ENCODE measurements at regions not wholly inside any gene's neighbourhood (a gene's known extent, or its start where the extent isn't known, plus 50 kb on each side); places are given as distances from the start of the nearest gene placed in this dataset.

GRCh38 chr5:172588380-172588779 is 52.7 kb upstream of the NEURL1B start:
- peaks cover 15 to 53% of the 10 kb centered on the region in 2 experiments for H3K27me3 ChIP-seq (ENCODE audit: control insufficient read depth in 2 of 2, insufficient read depth in 2 of 2, low read length in 2 of 2)
- 0% methylated on average over 7 of the region's 7 CpGs for WGBS (ENCODE audit: insufficient coverage, low coverage, missing lambda C conversion rate)
- H3K9me3 ChIP-seq (replicated peaks; ENCODE audit: control insufficient read depth, insufficient read depth, low read depth, low read length): no peaks in the 10 kb centered on the region
- FAIRE-seq: no peak
- no peak overlapping the region for H3K9ac ChIP-seq (ENCODE audit: insufficient read depth in 1 of 2, low read depth in 2 of 2, low read length in 2 of 2)
- H3K36me3 ChIP-seq (ENCODE audit: control insufficient read depth, insufficient read depth, low read length): no peaks in the 10 kb centered on the region
- no peak overlapping the region for H2AFZ ChIP-seq (ENCODE audit: low read depth, low read length)
- intact Hi-C loops (cut with micrococcal nuclease): no loop called here
- TF ChIP-seq TAF7 (tag; IDR thresholded peaks at IDR 0.05) (no peak), CHD4 (IDR thresholded peaks at IDR 0.05; ENCODE audit: insufficient read depth, insufficient replicate concordance, low read depth, low read length, poor library complexity, severe bottlenecking) (no peak), SMAD4 (CRISPR knock-in tag; conservative IDR thresholded peaks at IDR 0.05) (no peak), KDM1A (IDR thresholded peaks at IDR 0.05) (no peak), STAT5A (IDR thresholded peaks at IDR 0.05; ENCODE audit: borderline replicate concordance, low read length) (no peak), MTF1 (CRISPR knock-in tag; IDR thresholded peaks at IDR 0.05; ENCODE audit: borderline replicate concordance) (no peak), ZNF217 (CRISPR knock-in tag; IDR thresholded peaks at IDR 0.05) (no peak), ETV6 (IDR thresholded peaks at IDR 0.05; ENCODE audit: borderline replicate concordance in 1 of 2, low read depth in 2 of 2, low read length in 1 of 2) (no peak), ETV6 (CRISPR knock-in tag; IDR thresholded peaks at IDR 0.05; ENCODE audit: borderline replicate concordance) (no peak), RBM22 (IDR thresholded peaks at IDR 0.05; ENCODE audit: low read depth, low read length, poor library complexity, severe bottlenecking) (no peak), ZNF184 (CRISPR knock-in tag; IDR thresholded peaks at IDR 0.05) (no peak), ZNF431 (CRISPR knock-in tag; IDR thresholded peaks at IDR 0.05) (no peak), PHB (CRISPR knock-in tag; IDR thresholded peaks at IDR 0.05) (no peak)
- in situ Hi-C loops (cut with MboI): no loop called here
- peaks cover 3% of the 10 kb centered on the region for H3K9me1 ChIP-seq (ENCODE audit: control insufficient read depth, insufficient read depth, low read length)
- no peak overlapping the region for H3K4me2 ChIP-seq (ENCODE audit: insufficient read depth, low read length)
- ChIA-PET POLR2A (interaction anchor here (1.6 kb wide), 1 partner anchor 12 kb away, joined by 4 read pairs; no protein-coding TSS in a partner anchor), CTCF (ENCODE audit: low intra/inter-chr PET ratio) (interaction anchor here (0.6 kb wide), 1 partner anchor 30 kb away, joined by 3 read pairs; no protein-coding TSS in a partner anchor)
- peaks cover 2% of the 10 kb centered on the region; the same call in 1 of the 2 replicates for H4K20me1 ChIP-seq (replicated peaks; ENCODE audit: control insufficient read depth, insufficient read depth, low read length)
- no peak overlapping the region for H3K4me3 ChIP-seq
- ATAC-seq: no peak
- no peak overlapping the region for H3K27ac ChIP-seq (ENCODE audit: extremely low read depth, low read depth, low read length)
- H3K79me2 ChIP-seq (ENCODE audit: control insufficient read depth, insufficient read depth, low read length): no peaks in the 10 kb centered on the region
- no peak for DNase-seq (ENCODE audit: extremely low read depth in 1 of 4, low spot score in 3 of 4)
- BruUV-seq (replicated peaks): no TSS peak
- H3K4me1 ChIP-seq (replicated peaks in 1 of 2; ENCODE audit: control insufficient read depth in 2 of 2, insufficient read depth in 2 of 2, low read length in 2 of 2): no peaks in the 10 kb centered on the region
